ENCODE measurements at regions not wholly inside any gene's neighbourhood (a gene's known extent, or its start where the extent isn't known, plus 50 kb on each side); places are given as distances from the start of the nearest gene placed in this dataset.
A peak's percentile ranks its signal among the peaks of the same experiment; 100 is the strongest.

DNA sequence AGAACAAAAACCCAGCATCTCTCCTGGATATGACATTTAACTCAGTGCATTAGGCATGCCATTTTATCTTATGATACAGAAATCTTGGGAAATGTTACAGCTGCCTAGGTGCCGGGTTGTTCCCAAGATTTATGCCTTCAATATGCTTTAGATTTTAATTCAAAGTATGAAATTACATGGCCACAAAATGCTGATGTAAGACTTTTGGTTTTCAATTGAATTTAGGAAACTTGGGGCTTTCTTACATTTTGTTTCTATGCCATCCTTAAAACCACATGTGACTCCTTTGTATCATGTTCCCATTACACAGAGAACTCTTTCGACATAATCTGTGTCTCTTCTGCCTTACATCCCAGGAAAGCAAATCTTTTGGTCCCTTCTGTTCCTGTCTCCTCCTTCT is 83.9 kb downstream of the CCNA1 start:
- Histone ChIP-seq H3K4me3 (replicated peaks in 1 of 3; ENCODE audit: low read depth in 2 of 3, low read length in 3 of 3) (no peak overlapping the region), H3K79me2 (ENCODE audit: insufficient read depth, low read length) (no peaks in the 10 kb centered on the region), H2AFZ (ENCODE audit: insufficient read depth, low read depth, low read length, poor library complexity, severe bottlenecking) (no peak overlapping the region), H3K4me1 (ENCODE audit: control insufficient read depth in 1 of 2, insufficient read depth in 2 of 2, low read length in 2 of 2) (no peaks in the 10 kb centered on the region), H3K36me3 (replicated peaks in 1 of 2; ENCODE audit: control insufficient read depth in 1 of 2, insufficient read depth in 2 of 2, low read length in 2 of 2) (no peaks in the 10 kb centered on the region), H3K27ac (ENCODE audit: low read depth in 1 of 2, low read length in 2 of 2) (no peak overlapping the region), H3K9me3 (replicated peaks in 1 of 2; ENCODE audit: control insufficient read depth in 1 of 2, insufficient read depth in 1 of 2, low read length in 2 of 2) (no peaks in the 10 kb centered on the region), H4K20me1 (ENCODE audit: insufficient read depth, low read length) (no peaks in the 10 kb centered on the region), H3K27me3 (ENCODE audit: control insufficient read depth in 2 of 2, insufficient read depth in 2 of 2, low read length in 2 of 2) (no peaks in the 10 kb centered on the region), H3K9ac (ENCODE audit: insufficient read depth, low read length, poor library complexity, severe bottlenecking) (no peak overlapping the region), H3K4me2 (replicated peaks; ENCODE audit: extremely low read depth, low read length, poor library complexity, severe bottlenecking) (no peak overlapping the region)
- H3K36me3 Mint-ChIP-seq, result no peaks in the 10 kb centered on the region
- no peak overlapping the region for H3K4me3 Mint-ChIP-seq
- no peak for DNase-seq
- H3K9me3 Mint-ChIP-seq, result peaks cover 0 to 2% (median 0%) of the 10 kb centered on the region in 7 donors
- peak overlapping the region in 1 of 7 donors; percentile 5 for H3K27ac Mint-ChIP-seq
- 91% methylated on average over 1 of the region's 2 CpGs for WGBS (ENCODE audit: insufficient coverage)
- peaks cover 0 to 1% (median 0%) of the 10 kb centered on the region in 3 donors for H3K27me3 Mint-ChIP-seq (ENCODE audit: low read depth in 3 of 3)
- intact Hi-C loops (cut with micrococcal nuclease), result no loop called here
- no peak for TF ChIP-seq CTCF (IDR thresholded peaks at IDR 0.05)
- H3K4me1 Mint-ChIP-seq, result peaks cover 4% of the 10 kb centered on the region

DNA sequence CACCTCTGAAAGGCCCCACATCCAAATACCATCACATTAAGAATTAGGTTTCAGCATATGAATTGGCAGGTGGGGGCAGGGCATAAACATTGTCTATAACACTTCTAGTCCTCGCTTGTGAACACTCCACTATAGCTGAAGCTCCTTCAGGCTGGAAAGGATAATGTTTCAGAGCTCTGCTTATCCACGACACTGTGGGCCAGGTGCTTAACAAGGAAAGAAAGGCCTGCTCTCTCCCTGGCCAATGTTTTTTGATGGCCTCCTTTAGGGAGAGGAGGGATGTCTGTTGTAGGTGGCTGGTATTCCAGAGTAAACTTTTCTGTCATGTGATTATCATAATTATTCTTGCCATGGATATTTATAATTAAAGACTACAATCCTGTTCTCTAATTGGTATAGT is 86.4 kb downstream of the CCNA1 start:
- TF ChIP-seq CTCF (IDR thresholded peaks at IDR 0.05), result no peak
- intact Hi-C loops (cut with micrococcal nuclease), result no loop called here
- Mint-ChIP-seq H3K27ac (no peak overlapping the region), H3K27me3 (ENCODE audit: low read depth in 3 of 3) (peaks cover 0 to 1% (median 0%) of the 10 kb centered on the region in 3 donors), H3K4me1 (peaks cover 4% of the 10 kb centered on the region), H3K9me3 (peaks cover 0 to 6% (median 2%) of the 10 kb centered on the region in 7 donors), H3K4me3 (no peak overlapping the region), H3K36me3 (no peaks in the 10 kb centered on the region)
- Histone ChIP-seq H3K9me3 (replicated peaks in 1 of 2; ENCODE audit: control insufficient read depth in 1 of 2, insufficient read depth in 1 of 2, low read length in 2 of 2) (peaks cover 0 to 2% of the 10 kb centered on the region in 2 donors), H3K4me2 (replicated peaks; ENCODE audit: extremely low read depth, low read length, poor library complexity, severe bottlenecking) (no peak overlapping the region), H3K36me3 (replicated peaks in 1 of 2; ENCODE audit: control insufficient read depth in 1 of 2, insufficient read depth in 2 of 2, low read length in 2 of 2) (no peaks in the 10 kb centered on the region), H2AFZ (ENCODE audit: insufficient read depth, low read depth, low read length, poor library complexity, severe bottlenecking) (no peak overlapping the region), H3K27me3 (ENCODE audit: control insufficient read depth in 2 of 2, insufficient read depth in 2 of 2, low read length in 2 of 2) (no peaks in the 10 kb centered on the region), H3K27ac (ENCODE audit: low read depth in 1 of 2, low read length in 2 of 2) (no peak overlapping the region), H3K9ac (ENCODE audit: insufficient read depth, low read length, poor library complexity, severe bottlenecking) (no peak overlapping the region), H3K79me2 (ENCODE audit: insufficient read depth, low read length) (no peaks in the 10 kb centered on the region), H3K4me1 (ENCODE audit: control insufficient read depth in 1 of 2, insufficient read depth in 2 of 2, low read length in 2 of 2) (no peaks in the 10 kb centered on the region), H3K4me3 (replicated peaks in 1 of 3; ENCODE audit: low read depth in 2 of 3, low read length in 3 of 3) (no peak overlapping the region), H4K20me1 (ENCODE audit: insufficient read depth, low read length) (no peaks in the 10 kb centered on the region)
- WGBS (ENCODE audit: insufficient coverage), result 100% methylated on average over 1 of the region's 2 CpGs
- no peak for DNase-seq
